Dendritic cell treated with granulocyte-macrophage colony-stimulating factor and Interleukin-4, amounts not matched to agents 40 ng/mL and 50 ng/mL, for 4 days (primary cell): ENCODE measurements at regions not wholly inside any gene's neighbourhood (a gene's known extent, or its start where the extent isn't known, plus 50 kb on each side); places are given as distances from the start of the nearest gene placed in this dataset.

Source experiments
- H3K27ac Mint-ChIP-seq: one replicate; pipeline ENCODE4 v1.8.0; 2022; ENCODE audit warnings: mild to moderate bottlenecking, mixed read lengths
- H3K27me3 Mint-ChIP-seq: one replicate; pipeline ENCODE4 v1.8.0; 2022; ENCODE audit warnings: mild to moderate bottlenecking, mixed read lengths
- H3K36me3 Mint-ChIP-seq: one replicate; pipeline ENCODE4 v1.8.0; 2022; ENCODE audit warnings: low read depth, mixed read lengths
- H3K4me1 Mint-ChIP-seq: one replicate; pipeline ENCODE4 v1.8.0; 2022; ENCODE audit warnings: low read depth, mixed read lengths
- H3K4me3 Mint-ChIP-seq: one replicate; pipeline ENCODE4 v1.8.0; 2022; ENCODE audit warnings: mild to moderate bottlenecking, moderate library complexity, mixed read lengths
- H3K9me3 Mint-ChIP-seq: one replicate; pipeline ENCODE4 v1.8.0; 2022; ENCODE audit warnings: mixed read lengths
- intact Hi-C: fragments of 100-400 bp; cut with micrococcal nuclease; formaldehyde crosslinking; loops from one replicate; pipeline ENCODE4 v1.15.0; 2022

DNA sequence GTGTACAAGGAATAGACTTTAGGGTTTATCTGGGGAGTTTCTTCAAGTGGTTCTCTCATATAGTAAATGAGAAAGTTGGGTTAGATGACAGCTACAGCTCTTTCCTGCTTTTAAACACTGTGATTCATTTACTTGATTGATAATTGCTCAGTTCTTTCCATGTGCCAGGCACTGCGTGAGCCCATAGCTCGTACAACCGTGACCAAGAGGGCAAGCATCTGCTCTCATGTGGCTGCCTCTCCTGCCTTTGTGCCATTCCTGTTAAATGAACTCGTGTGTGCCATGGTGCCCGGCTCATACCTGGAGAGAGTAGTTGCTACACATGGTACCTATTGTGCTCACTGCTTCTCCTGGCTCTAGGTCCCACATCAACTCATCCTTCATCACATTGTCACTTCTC is 206.3 kb downstream of the SNX19 start:
- H3K4me3 Mint-ChIP-seq, result no peak overlapping the region
- no peaks in the 10 kb centered on the region for H3K4me1 Mint-ChIP-seq
- no peaks in the 10 kb centered on the region for H3K27me3 Mint-ChIP-seq
- no peaks in the 10 kb centered on the region for H3K36me3 Mint-ChIP-seq
- H3K27ac Mint-ChIP-seq, result no peak overlapping the region
- no peaks in the 10 kb centered on the region for H3K9me3 Mint-ChIP-seq
- intact Hi-C loops, result no loop called here

DNA sequence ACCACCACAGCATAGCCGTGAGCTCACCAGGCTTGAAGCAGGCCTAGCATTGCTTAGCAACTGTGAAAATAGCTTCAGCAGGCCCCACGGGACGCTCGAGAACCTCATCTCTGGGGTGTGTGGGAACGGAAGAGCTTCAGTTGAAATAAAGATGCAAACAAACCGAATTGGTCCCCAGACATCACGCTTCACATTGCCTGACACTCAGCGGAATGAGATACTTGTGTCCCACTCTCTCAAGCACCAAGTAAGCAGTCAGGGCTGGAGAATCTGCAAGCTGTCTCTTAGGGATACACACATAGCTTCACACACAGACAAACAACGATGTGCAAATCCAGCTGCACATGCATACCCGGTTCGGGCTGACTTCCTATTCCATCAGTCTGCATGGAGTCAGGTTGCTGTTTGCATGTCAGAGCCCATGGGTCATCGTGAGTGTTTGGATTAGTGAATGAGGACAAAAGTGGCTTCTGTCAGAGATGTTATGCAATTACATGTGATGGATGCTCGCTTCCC is 205.7 kb downstream of the SNX19 start:
- Mint-ChIP-seq H3K27me3 (no peaks in the 10 kb centered on the region), H3K4me1 (no peaks in the 10 kb centered on the region), H3K9me3 (no peaks in the 10 kb centered on the region), H3K27ac (no peak overlapping the region), H3K4me3 (no peak overlapping the region), H3K36me3 (no peaks in the 10 kb centered on the region)
- intact Hi-C loops, result no loop called here

DNA sequence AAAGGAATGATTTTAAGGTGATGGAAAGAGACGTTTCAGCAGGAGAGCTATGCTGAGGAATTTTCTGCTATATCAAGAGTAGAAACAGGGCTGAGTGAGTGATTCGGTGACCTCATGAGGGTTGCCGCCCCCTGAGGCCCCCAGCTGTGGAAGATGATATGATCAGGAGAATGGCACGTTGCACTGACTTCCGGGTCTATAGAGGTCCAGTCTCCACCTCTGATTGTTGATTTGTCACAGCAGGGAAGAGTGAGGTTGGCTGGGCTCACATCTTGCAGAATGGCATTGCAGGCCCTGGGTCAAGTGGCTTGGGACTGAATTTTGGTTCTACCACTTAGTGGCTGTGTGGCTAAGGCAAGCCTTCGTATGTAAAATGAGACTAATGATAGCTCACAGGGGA is 205.1 kb downstream of the SNX19 start:
- Mint-ChIP-seq H3K9me3 (no peaks in the 10 kb centered on the region), H3K4me3 (no peak overlapping the region), H3K36me3 (no peaks in the 10 kb centered on the region), H3K27ac (no peak overlapping the region), H3K27me3 (no peaks in the 10 kb centered on the region), H3K4me1 (no peaks in the 10 kb centered on the region)
- intact Hi-C loops, result no loop called here

DNA sequence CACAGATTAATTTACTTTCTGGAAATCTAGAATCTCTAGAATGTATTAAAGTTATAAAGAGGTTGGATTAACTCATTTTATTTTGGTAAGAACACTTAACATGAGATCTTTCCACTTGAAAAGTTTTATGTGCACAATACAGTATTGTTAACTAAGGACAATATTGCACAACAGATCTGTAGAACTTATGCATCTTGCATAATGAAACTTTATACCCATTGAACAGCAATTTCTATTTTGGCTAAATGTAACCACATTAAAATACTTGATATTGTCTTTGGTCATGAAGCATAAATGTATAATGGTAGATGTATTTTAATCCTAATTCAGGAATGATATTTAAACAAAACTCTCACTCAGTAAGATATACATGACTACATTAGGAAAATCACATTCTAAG is 203.8 kb downstream of the SNX19 start:
- no peaks in the 10 kb centered on the region for H3K27me3 Mint-ChIP-seq
- no peaks in the 10 kb centered on the region for H3K36me3 Mint-ChIP-seq
- no peaks in the 10 kb centered on the region for H3K4me1 Mint-ChIP-seq
- no peak overlapping the region for H3K4me3 Mint-ChIP-seq
- intact Hi-C loops, result no loop called here
- no peak overlapping the region for H3K27ac Mint-ChIP-seq
- H3K9me3 Mint-ChIP-seq, result no peaks in the 10 kb centered on the region

DNA sequence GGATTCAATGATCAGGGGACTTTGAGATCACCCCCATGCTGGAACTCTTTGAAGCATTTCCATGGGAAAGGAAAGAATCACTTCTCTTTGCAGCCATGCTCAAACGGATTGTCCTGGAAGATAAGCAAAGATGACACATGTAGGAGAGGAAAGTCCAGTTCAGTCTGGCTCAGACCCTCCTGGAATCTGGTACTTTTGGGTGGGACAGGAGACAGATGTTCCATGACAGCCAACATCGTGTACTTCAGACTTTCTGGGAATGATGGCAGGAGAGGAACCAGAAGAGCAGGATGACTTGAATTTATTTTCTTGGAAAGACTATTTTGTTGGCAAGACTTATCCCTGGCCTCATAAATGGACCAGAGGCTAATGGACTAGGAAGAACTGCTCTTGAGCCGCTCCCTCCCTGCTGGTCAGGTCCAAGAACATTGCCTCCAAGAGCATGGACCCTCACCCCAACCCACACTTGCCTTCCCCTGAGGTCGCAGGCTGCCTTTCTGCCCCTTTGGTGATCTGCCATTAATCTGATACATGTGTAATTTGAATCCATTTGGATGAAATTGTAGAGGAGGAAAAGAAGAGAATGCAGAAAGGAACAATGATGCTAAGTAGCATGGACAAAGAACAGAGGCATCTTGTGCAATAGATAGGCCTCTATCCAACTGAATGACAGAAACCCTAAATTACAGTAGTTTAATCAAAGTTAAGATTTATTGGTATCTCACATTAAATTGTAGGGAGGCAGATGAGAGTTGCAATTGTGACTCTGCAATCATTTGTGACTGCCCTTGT is 201.0 kb downstream of the SNX19 start:
- Mint-ChIP-seq H3K36me3 (no peaks in the 10 kb centered on the region), H3K4me1 (no peaks in the 10 kb centered on the region), H3K9me3 (no peaks in the 10 kb centered on the region), H3K27ac (no peak overlapping the region), H3K27me3 (no peaks in the 10 kb centered on the region), H3K4me3 (no peak overlapping the region)
- intact Hi-C loops, result no loop called here

DNA sequence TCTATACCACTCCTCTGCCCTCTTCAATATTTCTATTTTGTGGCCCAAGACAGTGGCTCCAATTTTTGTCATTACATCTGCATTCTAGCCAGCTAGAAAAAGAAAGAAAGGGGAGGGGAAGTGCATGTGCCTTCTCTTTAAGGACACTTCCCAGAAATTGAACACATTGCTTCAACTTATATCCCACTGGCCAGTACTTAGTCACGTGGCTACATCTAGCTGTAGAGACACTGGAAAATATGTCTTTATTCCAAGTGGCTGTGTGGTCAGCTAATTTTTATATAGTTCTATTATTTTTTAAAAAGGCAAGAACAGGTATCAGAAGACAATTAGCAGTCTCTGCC is 200.4 kb downstream of the SNX19 start:
- Mint-ChIP-seq H3K4me1 (no peaks in the 10 kb centered on the region), H3K27ac (no peak overlapping the region), H3K27me3 (no peaks in the 10 kb centered on the region), H3K9me3 (no peaks in the 10 kb centered on the region), H3K36me3 (no peaks in the 10 kb centered on the region), H3K4me3 (no peak overlapping the region)
- intact Hi-C loops, result no loop called here

DNA sequence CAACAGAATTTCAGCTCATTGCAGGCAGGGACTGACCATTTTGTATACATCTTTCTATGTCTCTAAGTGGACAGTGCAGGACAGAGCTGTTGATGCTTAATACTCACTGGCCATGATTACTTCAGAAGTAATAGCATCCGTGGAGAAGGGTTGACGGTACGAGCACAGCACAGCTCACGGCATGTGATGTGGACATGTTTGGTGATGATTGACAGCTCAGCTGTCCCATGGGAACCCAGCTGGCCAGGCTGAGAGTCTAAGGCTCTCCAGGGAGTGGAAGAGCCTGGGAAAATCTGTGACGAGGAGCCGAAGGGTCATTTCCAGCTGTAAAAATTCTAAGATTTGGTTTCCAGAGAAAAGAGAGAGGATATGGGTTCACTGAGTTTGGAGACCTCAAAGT is 198.2 kb downstream of the SNX19 start:
- no peaks in the 10 kb centered on the region for H3K36me3 Mint-ChIP-seq
- H3K27me3 Mint-ChIP-seq, result no peaks in the 10 kb centered on the region
- no peak overlapping the region for H3K4me3 Mint-ChIP-seq
- no peaks in the 10 kb centered on the region for H3K9me3 Mint-ChIP-seq
- no peaks in the 10 kb centered on the region for H3K4me1 Mint-ChIP-seq
- no peak overlapping the region for H3K27ac Mint-ChIP-seq
- intact Hi-C loops, result no loop called here

DNA sequence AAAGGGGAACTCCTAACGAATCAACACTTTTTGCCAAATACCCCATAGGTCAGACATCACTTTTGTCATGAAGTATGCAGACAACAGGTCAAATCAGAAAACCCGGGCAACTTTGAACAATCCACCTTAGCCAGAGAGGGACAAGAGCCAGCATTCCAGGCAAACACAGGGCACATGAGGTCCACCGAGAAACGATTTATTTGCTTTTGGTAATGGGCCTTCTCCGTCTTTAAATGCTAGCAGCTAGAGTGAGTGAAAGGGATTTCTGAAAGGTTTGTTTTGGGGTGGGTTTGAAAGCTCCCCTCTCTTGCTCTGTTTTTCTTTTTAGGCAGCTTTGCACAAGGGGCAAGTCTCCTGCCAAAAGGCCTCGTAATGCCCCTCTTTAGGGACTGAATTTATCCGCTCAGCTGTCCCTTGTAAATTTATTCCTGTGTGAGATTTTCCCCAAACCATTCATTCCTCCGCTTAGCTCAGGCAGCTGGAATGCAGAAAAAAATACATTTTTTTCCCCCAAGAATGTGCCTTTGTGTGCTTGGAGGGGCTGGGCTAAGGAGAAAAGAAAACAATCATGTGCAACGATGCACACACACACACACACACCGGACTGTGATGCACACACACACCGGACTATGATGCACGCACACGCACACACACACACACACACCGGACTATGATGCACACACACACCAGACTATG is 196.9 kb downstream of the SNX19 start:
- no peak overlapping the region for H3K4me3 Mint-ChIP-seq
- H3K27ac Mint-ChIP-seq, result no peak overlapping the region
- no peaks in the 10 kb centered on the region for H3K27me3 Mint-ChIP-seq
- H3K9me3 Mint-ChIP-seq, result no peaks in the 10 kb centered on the region
- H3K4me1 Mint-ChIP-seq, result no peaks in the 10 kb centered on the region
- H3K36me3 Mint-ChIP-seq, result no peaks in the 10 kb centered on the region
- intact Hi-C loops, result no loop called here

DNA sequence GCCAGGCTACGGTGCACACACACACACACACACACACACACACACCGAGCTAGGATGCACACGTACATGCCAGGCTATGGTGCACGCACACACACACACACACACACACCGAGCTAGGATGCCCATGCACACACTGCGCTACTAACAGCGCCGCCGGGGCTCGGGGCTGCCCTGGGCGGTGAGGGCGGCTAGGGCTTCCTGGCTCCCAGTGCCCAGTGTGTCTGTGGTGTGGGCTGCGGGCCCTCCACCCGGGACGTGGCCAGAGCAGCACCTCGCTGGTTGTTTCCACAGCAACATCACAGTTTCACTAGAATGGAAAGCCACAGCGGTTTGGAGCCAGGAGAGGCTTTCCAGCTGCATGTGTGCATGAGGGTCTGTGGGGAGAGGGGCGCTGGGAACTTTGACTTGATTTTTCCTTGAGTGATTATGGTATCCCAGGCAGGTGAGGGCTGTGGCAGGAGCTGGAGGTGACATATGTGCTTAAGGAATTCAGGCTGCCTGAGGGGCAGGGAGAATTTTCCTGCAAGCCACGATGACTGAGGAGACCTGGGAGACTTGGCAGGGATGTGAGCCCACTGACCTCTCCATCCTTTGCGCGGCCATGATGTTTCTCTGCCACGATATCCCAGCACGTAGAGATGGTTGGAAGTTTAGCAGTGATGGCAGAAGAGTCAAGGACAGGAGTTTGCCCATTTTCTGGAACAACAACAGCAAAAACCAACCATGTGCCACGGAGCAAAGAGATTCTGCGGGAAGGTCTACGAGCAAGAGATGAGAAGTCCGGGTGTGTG is 195.9 kb downstream of the SNX19 start:
- Mint-ChIP-seq H3K27ac (no peak overlapping the region), H3K9me3 (no peaks in the 10 kb centered on the region)

DNA sequence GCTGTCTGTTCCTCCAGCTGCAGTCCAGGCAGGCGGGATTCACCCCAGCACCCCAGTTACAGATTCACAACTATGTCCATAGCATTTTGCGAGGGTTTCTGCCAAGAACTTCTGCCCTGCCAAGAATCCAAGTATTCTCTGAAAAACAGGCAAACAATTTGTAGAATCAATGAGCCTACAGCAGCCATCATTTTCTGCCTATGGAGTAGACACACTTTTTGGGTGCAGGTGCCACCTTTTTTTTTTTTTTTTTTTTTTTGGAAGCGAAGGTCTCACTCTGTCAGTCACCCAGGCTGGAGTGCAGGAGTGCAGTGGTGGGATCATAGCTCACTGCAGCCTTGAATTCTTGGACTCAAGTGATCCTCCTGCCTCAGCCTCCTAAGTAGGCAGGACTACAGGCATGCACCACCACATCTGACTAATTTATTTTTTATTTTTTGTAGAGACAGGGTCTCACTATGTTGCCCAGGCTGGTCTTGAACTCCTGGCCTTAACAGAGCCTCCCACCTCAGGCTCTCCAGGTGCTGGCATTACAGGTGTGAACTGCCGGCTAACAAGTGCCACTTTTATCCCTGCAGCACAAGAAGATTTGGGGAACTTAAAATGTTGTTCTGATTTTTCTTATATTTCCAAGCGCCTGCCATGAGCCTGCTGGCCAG is 195.1 kb downstream of the SNX19 start:
- Mint-ChIP-seq H3K36me3 (no peaks in the 10 kb centered on the region), H3K27me3 (no peaks in the 10 kb centered on the region), H3K4me1 (no peaks in the 10 kb centered on the region), H3K27ac (no peak overlapping the region), H3K9me3 (no peaks in the 10 kb centered on the region), H3K4me3 (no peak overlapping the region)
- intact Hi-C loops, result no loop called here

More for the DNA sequence above, 195.9 kb downstream of the SNX19 start:
- intact Hi-C loops, result no loop called here
- no peaks in the 10 kb centered on the region for H3K36me3 Mint-ChIP-seq
- no peaks in the 10 kb centered on the region for H3K27me3 Mint-ChIP-seq
- H3K4me1 Mint-ChIP-seq, result no peaks in the 10 kb centered on the region
- H3K4me3 Mint-ChIP-seq, result no peak overlapping the region

DNA sequence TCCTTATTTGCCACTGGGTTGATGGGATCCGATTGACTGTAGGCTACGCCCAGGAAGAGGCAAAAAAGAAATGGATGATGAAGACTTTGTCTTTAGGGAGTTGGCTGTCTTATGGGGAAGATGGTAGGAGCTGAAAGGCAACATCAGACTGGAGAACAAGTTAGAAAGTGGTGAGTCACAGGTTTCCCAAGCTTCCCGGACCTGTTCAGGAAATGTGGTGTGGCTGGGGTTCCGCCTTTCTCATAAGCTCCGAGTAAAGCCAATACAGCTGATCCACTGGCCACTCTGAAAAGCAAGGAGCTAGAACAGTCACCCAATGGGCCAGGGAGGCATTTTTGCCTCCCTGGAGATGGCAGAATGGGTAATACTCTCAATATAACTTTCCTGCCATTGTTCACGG is 194.5 kb downstream of the SNX19 start:
- intact Hi-C loops, result no loop called here
- H3K27me3 Mint-ChIP-seq, result no peaks in the 10 kb centered on the region

DNA sequence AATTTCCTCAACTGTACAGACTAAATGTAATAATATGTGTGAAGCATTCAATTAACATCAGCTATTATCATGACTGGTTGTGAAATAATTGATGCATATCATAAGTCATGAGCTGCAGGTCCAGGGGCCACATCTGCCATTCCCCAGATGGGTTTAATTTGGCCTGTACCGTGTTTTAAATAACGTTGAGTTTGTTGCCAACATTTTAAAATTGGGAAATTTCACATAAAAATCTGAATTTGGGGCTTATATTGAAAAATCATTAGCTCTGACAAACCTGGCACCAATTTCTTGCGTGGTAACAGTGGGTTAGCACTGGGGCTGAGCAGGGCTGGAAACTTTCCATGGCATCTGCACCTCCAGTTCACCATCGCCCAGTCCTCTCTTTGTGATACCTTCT is 193.9 kb downstream of the SNX19 start:
- H3K4me1 Mint-ChIP-seq, result no peaks in the 10 kb centered on the region
- no peaks in the 10 kb centered on the region for H3K36me3 Mint-ChIP-seq
- no peak overlapping the region for H3K27ac Mint-ChIP-seq
- H3K27me3 Mint-ChIP-seq, result no peaks in the 10 kb centered on the region
- H3K4me3 Mint-ChIP-seq, result no peak overlapping the region
- intact Hi-C loops, result no loop called here
- H3K9me3 Mint-ChIP-seq, result no peaks in the 10 kb centered on the region

More for the DNA sequence above, 194.5 kb downstream of the SNX19 start:
- Mint-ChIP-seq H3K9me3 (no peaks in the 10 kb centered on the region), H3K36me3 (no peaks in the 10 kb centered on the region), H3K27ac (no peak overlapping the region), H3K4me1 (no peaks in the 10 kb centered on the region), H3K4me3 (no peak overlapping the region)

DNA sequence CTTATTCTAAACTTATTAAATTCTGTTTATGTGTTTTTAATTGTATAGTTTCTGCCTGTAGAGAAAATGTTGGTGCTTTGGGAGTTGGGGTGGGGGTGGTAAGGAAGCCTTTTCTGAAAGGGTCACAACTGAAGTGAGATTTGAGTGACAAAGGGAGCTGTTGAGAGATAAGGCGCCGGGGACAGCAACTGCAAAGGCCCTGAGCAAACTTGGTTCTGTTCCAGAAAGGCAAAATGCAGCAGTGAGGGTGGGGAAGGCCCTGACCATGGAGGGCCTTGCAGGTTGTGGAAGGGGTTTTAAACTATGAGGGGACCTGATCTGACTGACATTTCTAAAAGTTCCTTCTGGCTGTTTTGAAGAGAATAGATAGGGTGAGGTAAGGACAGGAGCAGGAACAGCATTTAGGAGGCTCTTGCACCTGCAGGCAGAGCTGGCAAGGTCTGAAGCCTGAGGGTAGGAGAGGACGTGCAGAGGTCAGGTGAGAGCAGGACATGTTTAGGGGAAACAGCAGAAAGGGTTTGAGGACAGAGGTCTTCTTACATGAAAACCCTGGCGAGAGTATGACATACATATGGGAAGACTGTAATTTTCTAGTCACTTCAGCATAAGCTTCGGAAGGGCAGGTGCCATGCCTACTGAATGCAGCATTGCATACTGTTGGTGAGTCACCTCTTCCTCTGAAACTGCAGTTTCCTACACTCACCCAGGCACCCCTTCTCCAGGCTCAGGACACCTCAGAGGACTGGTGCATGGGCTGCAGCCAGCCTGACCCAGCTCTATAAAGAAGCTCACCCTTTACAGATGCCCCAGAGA is 190.7 kb downstream of the SNX19 start:
- no peak overlapping the region for H3K4me3 Mint-ChIP-seq
- intact Hi-C loops, result no loop called here

More for the DNA sequence above, 190.7 kb downstream of the SNX19 start:
- no peak overlapping the region for H3K27ac Mint-ChIP-seq
- no peaks in the 10 kb centered on the region for H3K36me3 Mint-ChIP-seq
- H3K27me3 Mint-ChIP-seq, result no peaks in the 10 kb centered on the region
- no peaks in the 10 kb centered on the region for H3K4me1 Mint-ChIP-seq
- peaks cover 23% of the 10 kb centered on the region for H3K9me3 Mint-ChIP-seq
